C4-2B (cell line): ENCODE measurements at regions not wholly inside any gene's neighbourhood (a gene's known extent, or its start where the extent isn't known, plus 50 kb on each side); places are given as distances from the start of the nearest gene placed in this dataset.
"Not testable (repeated sequence)": the region's sequence is repeated elsewhere in the genome, so short reads cannot be mapped to it uniquely, and the experiment has no call there.

ENCODE experiments used
- H3K27ac ChIP-seq: fragments of 450-650 bp; 2 replicates; pipeline ENCODE4 v1.5.1; 2017
- CTCF ChIP-seq: fragments of 450-650 bp; conservative IDR thresholded peaks from 2 replicates; pipeline ENCODE4 v1.5.1; 2017; ENCODE audit warnings: mild to moderate bottlenecking
- ZFX ChIP-seq: fragments of 450-650 bp; IDR thresholded peaks from 2 replicates; pipeline ENCODE4 v1.6.1; 2017

GRCh38 chr5:2156358-2157059, 273.8 kb upstream of the IRX4 start:
- no peak overlapping the region for H3K27ac ChIP-seq

GRCh38 chr5:2155556-2155955, 272.8 kb upstream of the IRX4 start:
- no peak for TF ChIP-seq CTCF
- TF ChIP-seq ZFX: no peak
- H3K27ac ChIP-seq: no peak overlapping the region

More at GRCh38 chr5:2156358-2157059, 273.8 kb upstream of the IRX4 start:
- TF ChIP-seq ZFX (no peak), CTCF (no peak)

GRCh38 chr5:2153802-2154201, 271.1 kb upstream of the IRX4 start:
- H3K27ac ChIP-seq: no peak overlapping the region
- no peak for TF ChIP-seq ZFX
- no peak for TF ChIP-seq CTCF

- TF ChIP-seq CTCF (no peak), ZFX (no peak)
- H3K27ac ChIP-seq: no peak overlapping the region
Measured at GRCh38 chr5:2153350-2153749, 270.6 kb upstream of the IRX4 start.

GRCh38 chr5:2151301-2151888, 268.7 kb upstream of the IRX4 start:
- not testable (repeated sequence) for H3K27ac ChIP-seq
- TF ChIP-seq CTCF: peak; percentile 98

GRCh38 chr5:2149195-2149539, 266.4 kb upstream of the IRX4 start:
- H3K27ac ChIP-seq: no peak overlapping the region
- no peak for TF ChIP-seq CTCF
- TF ChIP-seq ZFX: no peak

GRCh38 chr5:2148312-2149194, 265.8 kb upstream of the IRX4 start:
- TF ChIP-seq ZFX (no peak), CTCF (no peak)
- H3K27ac ChIP-seq: no peak overlapping the region
